ENCODE measurements at regions not wholly inside any gene's neighbourhood (a gene's known extent, or its start where the extent isn't known, plus 50 kb on each side); places are given as distances from the start of the nearest gene placed in this dataset.
A peak's percentile ranks its signal among the peaks of the same experiment; 100 is the strongest.

- TF ChIP-seq CHD1 (IDR thresholded peaks at IDR 0.05; ENCODE audit: low read depth, low read length) (no peak), RAD21 (IDR thresholded peaks at IDR 0.05; ENCODE audit: low read length) (no peak)
These were observed 98.0 kb upstream of the SLC6A6 start (continued) for GRCh38 chr3:14304101-14305045.

DNA sequence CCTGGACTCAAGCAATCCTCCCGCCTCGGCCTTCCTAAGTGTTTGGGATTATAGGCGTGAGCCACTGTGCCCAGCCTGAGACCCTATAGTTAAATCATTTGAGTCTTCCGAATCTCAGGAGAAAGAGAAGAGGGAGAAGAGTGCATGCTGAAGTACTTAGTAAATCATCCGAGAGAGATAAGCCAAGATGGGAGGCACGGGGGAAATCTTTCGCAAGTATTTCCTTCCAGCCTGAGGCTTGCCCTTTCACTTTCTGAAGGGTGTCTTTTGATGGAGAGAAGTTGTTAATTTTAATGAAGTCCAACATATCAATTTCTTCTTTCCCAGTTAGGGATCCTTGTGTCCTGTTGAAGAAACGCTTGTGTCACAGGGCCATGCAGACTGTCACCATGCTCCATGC lies 97.1 kb upstream of the SLC6A6 start:
- Histone ChIP-seq H2AK5ac (ENCODE audit: low read depth, low read length) (no peak overlapping the region), H3K14ac (replicated peaks; ENCODE audit: low read depth, low read length) (no peak overlapping the region), H3K18ac (ENCODE audit: low read depth, low read length) (no peak overlapping the region), H3K56ac (ENCODE audit: extremely low read depth, insufficient read depth, low read length) (no peak overlapping the region), H3K4me3 (ENCODE audit: insufficient read depth, low read depth, low read length) (no peak overlapping the region), H3K4me1 (ENCODE audit: control insufficient read depth, insufficient read depth, low read length) (peaks cover 12% of the 10 kb centered on the region; the same call in 1 of the 2 replicates), H3K9ac (ENCODE audit: low read depth, low read length) (no peak overlapping the region), H3K4me2 (ENCODE audit: low read depth, low read length) (no peak overlapping the region), H2BK20ac (ENCODE audit: low read depth, low read length) (no peak overlapping the region), H3K23ac (ENCODE audit: low read depth, low read length) (no peak overlapping the region), H2AFZ (replicated peaks; ENCODE audit: low read length, poor library complexity) (no peak overlapping the region), H3K9me1 (ENCODE audit: insufficient read depth, low read length) (no peaks in the 10 kb centered on the region), H3K79me1 (ENCODE audit: low read depth in 1 of 2, low read length in 2 of 2) (no peaks in the 10 kb centered on the region), H3K9me3 (ENCODE audit: control insufficient read depth, insufficient read depth, low read length) (peaks cover 8% of the 10 kb centered on the region), H4K20me1 (ENCODE audit: insufficient read depth, low read length) (no peaks in the 10 kb centered on the region), H3K27ac (ENCODE audit: insufficient read depth, low read length) (no peak overlapping the region), H4K8ac (ENCODE audit: low read depth in 2 of 2, low read length in 2 of 2) (no peak overlapping the region), H2BK15ac (ENCODE audit: low read depth, low read length) (no peak overlapping the region), H3K36me3 (ENCODE audit: control insufficient read depth, insufficient read depth, low read length) (no peaks in the 10 kb centered on the region), H4K91ac (ENCODE audit: insufficient read depth, low read depth, low read length) (no peak overlapping the region), H3K27me3 (ENCODE audit: control insufficient read depth, insufficient read depth, low read length) (peaks cover 29% of the 10 kb centered on the region), H2AK9ac (replicated peaks; ENCODE audit: low read depth, low read length, poor library complexity) (no peak overlapping the region), H2BK120ac (ENCODE audit: low read depth, low read length) (no peak overlapping the region), H2BK5ac (ENCODE audit: low read depth, low read length, poor library complexity, severe bottlenecking) (no peak overlapping the region), H4K5ac (ENCODE audit: low read depth, low read length) (no peak overlapping the region), H3K4ac (ENCODE audit: low read depth, low read length) (no peak overlapping the region)
- ATAC-seq (ENCODE audit: low read depth) (no peak), DNase-seq (no peak)
- TF ChIP-seq CEBPB (IDR thresholded peaks at IDR 0.05; ENCODE audit: low read depth, low read length): peak; percentile 58
- TF ChIP-seq BHLHE40 (IDR thresholded peaks at IDR 0.05; ENCODE audit: low read depth, low read length): 0 out of 2 replicates have a peak, but pooled peaks have one; percentile 9
- TF ChIP-seq ELK1 (IDR thresholded peaks at IDR 0.05; ENCODE audit: borderline replicate concordance, low read depth, low read length): no peak
- TF ChIP-seq CHD1 (IDR thresholded peaks at IDR 0.05; ENCODE audit: low read depth, low read length): no peak
- no peak for TF ChIP-seq NFE2L2 (IDR thresholded peaks at IDR 0.05; ENCODE audit: low read depth, low read length)
- dilution Hi-C loops (cut with HindIII; ENCODE audit: low sequenced_read_pairs, unreplicated experiment): no loop called here
- CTCF ChIA-PET: no interaction called here
- no TSS peak for BruUV-seq (replicated peaks)
- 54% methylated on average over 2 of the region's 8 CpGs; no CpG with 5 or more reads in 1 of the 2 experiments for WGBS, 2 experiments (ENCODE audit: extremely low coverage in 2 of 2, insufficient read length in 1 of 2)
- POLR2A ChIA-PET (ENCODE audit: unreplicated experiment): no interaction called here
- intact Hi-C loops (cut with micrococcal nuclease): no loop called here
- in situ Hi-C loops (cut with MboI; ENCODE audit: low sequenced_read_pairs): no loop called here
